Right lung (tissue), 2 donors: ENCODE measurements at regions not wholly inside any gene's neighbourhood (a gene's known extent, or its start where the extent isn't known, plus 50 kb on each side); places are given as distances from the start of the nearest gene placed in this dataset.
"Not testable (repeated sequence)": the region's sequence is repeated elsewhere in the genome, so short reads cannot be mapped to it uniquely, and the experiment has no call there.

Experiments
- DNase-seq, 2 donors: peaks; one replicate each; pipeline ENCODE4 v3.0.0-alpha.2; 2013

DNA sequence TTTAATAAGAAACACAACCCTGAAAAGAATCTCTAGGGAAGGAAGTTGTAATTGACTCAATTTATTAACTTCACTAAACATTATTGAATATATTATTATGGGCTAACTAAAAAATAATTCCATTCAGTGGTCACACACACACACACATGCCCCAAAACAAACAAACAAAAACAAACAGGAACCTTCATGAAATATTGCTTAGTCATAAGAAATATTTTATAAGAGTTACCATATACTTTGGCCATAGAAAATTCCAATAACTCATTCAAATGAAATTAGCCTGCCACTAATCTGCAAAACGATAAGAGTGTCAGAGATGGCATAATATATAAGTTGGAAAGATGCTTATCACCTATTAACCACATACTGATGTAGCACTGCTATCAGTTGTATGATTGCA is 268.4 kb upstream of the AMIGO2 start:
- no peak for DNase-seq

DNA sequence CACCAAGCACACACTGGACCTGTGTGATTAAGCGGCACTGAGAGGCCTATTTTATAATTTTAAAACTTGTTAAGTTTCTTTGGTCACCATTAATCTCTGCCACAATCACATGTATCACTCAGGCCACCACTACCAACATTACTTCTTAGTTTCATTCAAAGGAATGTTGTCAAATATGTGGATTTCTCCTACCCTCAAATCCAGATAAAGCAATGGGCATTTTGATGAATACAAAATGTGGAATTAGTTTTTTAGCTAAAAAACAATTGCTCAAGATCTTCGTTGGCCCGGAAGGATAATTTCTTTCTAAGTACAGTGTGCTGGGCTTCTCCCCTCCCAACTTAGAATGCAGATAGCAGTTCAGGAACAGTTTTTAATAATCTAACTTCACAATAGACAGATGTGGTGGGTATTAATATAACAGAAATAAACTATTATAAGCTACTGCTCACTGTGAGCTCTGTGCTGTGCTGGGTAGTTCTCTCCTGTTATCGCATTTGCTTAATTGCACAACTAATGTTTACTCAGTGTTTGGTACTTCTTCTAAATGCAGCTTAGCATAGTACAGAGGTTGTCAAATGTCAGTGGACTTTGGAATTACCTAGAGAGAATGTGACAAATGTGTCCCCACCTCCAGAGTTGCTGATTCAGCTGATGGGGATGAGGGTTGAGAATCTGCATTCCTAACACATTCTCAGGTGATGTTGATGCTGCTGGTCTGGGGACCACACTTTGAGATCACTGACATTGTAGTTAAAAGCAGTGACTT is 266.7 kb upstream of the AMIGO2 start:
- no peak for DNase-seq

DNA sequence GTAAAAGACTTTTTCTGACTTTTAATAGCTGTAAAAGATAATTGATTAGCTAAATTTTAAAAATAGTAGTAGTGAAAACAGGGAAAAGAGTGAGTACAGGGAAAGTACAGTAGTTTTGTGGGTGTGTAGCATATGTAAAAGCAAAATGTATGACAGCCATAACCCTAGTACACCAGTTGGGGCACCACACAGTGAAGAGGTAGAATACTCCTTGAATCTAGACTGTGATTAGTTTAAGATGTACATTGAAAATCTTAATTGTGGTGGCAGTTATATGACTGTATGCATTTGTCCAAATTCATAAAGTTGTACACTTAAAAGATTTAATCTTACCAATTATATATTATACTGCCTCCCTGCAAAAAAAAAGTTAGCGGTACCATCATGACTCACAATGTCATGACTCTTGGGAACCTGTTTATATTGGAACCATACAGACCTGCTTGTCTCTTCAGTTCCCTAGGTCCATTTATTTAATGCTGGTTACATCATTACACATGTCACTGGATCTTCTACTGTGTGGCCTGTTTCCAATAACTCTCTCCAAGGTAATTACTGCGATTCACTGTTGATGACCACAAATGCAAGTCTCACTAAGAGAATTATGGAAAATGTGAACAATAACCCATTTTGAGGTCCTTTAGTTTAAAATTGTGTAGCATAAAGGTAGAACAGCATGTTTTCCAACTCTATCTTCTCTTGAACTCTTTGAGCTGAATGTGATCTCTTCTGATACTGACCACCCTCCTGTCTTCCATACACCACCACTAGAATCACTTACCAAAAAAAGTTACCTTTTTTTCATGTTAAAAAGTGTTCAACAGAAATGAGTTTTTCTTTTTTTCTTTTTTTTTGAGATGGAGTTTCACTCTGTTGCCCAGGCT is 264.2 kb upstream of the AMIGO2 start:
- no peak for DNase-seq

DNA sequence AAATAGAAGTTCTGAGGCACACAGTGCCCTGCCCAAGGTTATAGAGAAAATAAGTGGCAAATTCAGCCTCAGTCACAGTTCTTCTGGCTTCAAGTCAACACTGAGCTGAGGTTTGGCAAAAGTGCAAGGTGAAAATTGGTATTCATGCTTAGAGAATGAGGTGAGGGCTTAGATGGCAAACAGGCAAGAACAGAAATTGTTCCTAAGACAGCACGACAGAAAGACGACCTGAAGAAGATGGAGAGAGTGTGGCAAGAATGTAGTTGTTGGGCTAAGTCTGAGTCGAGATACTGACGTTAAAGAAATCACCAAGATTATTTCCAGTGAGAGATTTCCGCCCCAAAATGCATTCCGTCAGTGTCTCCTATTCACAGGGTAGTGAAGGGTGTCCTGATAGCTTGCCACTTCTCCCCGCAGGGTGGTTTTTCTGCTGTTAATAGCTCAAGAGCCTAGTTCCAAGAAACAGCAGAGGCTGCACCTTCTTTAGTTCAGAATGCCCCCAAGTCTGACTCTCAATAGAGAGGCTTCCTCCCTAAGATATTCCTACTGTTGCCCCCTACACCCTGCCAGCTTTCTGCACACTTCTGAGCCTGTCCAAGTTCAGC is 260.8 kb upstream of the AMIGO2 start:
- no peak for DNase-seq

DNA sequence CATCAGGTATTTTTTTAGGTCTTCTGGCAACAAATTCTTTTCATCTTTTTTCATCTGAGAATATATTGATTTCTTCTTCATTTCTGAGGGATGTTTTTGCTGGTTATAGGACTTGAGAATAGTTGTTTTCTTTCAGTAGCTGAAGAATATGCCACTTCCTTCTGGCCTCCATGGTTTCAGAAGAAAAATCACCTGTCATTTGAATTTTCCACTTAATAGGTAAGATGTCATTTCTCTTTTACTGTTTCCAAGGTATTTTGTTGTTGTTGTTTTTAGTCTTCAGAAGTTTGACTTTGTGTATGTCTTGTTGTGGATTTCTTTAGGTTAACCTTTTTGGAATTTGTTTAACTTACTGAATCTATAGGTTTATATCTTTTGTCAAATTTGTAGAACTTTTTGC is 257.8 kb upstream of the AMIGO2 start:
- DNase-seq, result no peak

DNA sequence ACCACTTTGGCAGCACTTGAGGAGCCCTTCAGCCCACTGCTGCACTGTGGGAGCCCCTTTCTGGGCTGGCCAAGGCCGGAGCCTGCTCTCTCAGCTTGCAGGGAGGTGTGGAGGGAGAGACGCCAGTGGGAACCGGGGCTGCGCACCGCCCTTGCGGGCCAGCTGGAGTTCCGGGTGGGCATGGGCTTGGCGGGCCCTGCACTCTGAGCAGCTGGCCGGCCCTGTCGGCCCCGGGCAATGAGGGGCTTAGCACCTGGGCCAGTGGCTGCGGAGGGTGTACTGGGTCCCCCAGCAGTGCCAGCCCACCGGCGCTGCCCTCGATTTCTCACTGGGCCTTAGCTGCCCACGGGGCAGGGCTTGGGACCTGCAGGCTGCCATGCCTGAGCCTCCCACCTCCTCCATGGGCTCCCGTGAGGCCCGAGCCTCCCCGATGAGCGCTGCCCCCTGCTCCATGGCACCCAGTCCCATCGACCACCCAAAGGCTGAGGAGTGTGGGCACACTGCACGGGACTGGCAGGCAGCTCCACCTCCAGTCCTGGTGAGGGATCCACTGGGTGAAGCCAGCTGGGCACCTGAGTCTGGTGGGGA is 253.6 kb upstream of the AMIGO2 start:
- not testable (repeated sequence) for DNase-seq

DNA sequence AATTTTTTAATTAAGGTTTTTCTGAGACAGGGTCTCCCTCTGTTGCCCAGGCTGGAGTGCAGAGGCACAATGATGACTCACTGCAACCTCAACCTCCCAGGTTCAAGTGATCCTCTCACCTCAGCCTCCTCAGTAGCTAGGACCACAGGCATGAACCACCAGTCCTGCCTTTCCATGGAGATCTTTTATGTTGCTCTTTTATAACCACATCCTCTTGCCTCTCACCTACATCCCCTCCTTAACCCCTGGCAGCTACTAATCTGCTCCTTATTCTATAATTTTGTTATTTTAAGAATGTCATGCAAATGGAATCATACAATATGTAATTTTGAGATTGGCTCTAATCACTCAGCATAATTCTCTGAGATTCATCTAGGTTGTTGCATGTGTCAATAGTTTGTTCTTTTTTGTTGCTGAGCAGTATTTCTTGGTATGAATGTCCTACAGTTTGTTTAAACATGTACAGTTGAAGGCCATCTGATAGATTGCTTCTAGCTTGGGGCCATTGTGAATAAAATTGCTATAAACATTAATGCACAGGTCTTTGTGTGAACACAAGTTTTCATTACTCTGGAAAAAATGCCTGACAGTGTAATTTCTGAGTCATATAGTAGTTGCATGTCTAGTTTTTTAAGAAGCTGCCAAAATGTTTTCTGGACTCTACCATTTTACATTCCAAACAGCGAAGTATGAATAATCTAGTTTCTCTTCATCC is 249.2 kb upstream of the AMIGO2 start:
- DNase-seq, result no peak

DNA sequence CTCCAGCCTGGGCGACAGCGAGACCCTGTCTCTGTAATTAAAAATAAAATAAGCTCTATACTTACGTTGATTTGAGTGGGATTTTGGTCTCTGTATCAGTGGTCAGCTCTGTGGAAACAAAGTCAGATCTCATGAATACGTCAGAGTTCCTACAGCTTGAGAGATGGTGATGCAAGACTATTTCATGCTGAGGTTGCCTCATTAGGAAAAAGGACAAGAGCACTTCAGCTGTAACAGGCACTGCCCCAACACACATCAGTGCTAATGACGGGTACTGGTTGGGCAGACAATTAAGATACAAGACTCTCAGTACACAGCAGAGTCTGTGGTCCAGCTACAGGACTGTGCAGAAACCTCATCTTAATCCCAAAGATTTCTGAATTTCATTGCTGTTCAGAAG is 246.4 kb upstream of the AMIGO2 start:
- DNase-seq, result no peak

DNA sequence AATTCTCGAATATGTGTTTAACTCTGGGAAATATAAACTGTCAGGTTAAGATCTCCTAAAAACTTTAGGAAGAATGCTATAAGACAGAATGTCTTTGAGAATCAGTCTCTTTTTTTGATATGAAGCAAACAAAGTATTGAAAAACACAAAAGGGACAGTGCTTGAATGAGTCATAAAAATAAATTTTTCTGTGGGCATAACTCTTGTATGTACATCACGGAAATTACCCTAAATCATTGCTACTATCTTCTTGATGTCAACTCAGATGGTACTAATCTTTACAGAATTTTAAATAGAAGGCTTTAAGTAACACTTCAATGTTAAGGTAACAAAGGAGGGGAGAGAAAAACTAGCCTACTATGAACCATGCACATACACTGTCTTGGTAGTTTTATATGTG is 244.0 kb upstream of the AMIGO2 start:
- no peak for DNase-seq

DNA sequence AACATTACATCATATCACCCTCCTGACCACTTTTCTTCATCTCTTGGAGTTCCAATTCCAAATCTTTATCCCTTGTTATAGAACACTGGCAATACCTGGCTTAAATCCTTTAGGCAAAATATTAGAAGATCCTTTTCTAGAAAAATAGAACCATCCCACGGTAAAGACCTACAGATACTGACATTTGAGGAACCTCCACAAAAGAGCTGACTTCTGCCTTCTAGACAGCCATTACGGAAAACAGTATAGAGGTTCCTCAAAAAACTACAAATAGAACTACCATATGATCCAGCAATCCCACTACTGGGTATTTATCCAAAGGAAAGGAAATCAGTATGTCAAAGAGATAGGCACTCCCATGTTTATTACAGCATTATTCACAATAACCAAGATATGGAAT is 241.7 kb upstream of the AMIGO2 start:
- no peak for DNase-seq

DNA sequence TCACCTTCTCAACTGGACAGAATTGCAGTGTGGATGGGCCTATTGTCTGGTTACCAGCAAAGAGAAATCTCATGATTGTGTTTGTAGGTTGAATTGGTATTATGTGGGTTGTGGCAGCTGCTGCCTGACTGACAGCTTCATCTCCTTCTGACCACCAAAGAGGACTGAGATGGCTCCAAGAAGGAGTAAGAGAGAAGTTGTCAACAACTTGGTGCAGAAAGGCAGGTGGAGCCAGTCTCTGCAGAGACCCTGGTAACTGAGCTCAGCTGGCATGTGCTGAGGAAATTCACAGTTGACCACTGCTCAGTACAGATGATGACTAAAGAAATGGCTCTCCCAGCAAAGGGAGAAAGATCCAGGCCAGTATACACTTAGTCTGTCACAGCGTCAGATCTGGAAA is 240.0 kb upstream of the AMIGO2 start:
- DNase-seq, result no peak

DNA sequence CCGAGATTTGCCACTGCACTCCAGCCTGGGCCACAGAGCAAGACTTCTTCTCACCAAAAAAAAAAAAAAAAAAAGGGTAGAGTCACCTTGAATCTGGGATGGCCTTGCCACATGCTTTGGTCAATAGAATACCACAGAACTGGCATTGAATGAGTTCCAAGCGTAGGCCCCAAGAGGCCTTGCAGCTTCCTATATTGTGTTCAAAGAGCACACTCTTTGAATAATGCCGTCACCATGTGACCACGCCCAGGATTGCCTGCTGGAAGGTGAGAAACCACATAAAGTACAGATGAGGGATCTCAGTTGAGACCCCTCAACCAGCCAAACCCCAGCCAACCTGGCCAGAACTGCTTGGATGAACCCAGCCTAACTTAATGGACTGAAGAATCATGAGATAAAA is 239.2 kb upstream of the AMIGO2 start:
- no peak for DNase-seq

DNA sequence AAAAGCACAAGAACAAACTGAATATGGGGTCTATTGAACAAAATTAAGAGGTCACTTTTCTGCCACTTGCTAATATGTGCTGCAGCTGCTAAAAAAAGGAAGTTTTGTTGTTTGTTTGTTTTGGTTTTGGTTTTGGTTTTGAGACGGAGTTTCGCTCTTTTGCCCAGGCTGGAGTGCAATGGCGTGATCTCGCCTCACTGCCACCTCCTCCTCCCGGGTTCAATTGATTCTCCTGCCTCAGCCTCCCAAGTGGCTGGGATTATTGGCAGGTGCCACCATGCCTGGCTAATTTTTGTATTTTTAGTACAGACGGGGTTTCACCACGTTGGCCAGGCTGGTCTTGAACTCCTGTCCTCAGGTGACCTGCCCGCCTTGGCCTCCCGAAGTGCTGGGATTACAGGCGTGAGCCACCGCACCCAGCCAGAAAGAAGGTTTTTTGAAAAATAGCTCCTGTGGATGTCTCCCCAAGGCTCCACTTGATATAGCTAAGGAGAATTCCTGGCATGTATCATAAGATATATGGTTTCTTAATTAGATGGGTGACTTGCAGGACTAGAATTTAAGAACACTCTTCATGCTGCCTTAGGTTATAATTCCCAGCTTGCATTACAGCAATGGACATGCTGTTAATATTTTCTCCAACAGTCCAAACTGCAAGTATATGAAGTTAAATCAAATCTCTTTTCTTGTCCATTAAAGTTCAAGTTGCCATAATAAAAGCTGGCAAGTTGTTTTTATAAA is 237.6 kb upstream of the AMIGO2 start:
- no peak for DNase-seq

DNA sequence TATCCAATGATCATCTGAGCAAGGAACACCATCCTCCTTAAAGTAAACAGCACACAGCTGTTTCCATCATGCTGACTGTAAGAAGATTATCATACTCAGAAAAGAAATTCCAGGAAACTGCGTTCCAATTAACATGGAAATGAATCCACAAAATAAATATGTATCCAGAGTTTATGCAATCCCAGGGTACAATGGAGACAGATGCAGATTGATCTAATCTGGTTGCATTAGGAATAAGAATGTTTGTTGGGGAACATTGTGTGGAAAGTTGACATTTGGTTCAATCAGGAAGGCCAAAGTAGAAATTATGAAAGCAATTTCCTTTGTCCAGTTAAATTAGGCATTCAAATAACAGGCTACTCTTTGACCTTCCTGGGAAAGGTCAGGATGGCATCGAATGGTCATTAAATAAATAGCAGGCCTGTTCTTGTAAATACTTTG is 236.9 kb upstream of the AMIGO2 start:
- peak in 1 of 2 donors; percentile 14 for DNase-seq

DNA sequence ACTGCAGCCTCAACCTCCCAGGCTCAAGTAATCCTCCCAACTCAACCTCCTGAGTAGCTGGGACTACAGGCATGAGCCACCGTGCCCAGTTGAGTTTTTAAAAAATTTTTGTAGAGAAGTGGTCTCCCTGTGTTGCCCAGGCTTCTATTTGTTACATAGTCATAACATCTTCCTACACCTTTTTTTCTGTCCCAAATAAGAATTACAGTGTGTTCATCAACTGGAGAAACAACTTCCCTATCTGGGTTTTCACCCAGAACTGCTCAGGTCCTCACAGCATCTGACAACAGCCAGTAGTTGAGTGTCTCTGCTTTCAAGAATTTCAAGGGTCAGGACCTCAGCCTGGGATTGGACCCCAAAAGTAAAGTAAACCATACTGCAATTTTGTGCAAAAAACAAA is 235.2 kb upstream of the AMIGO2 start:
- no peak for DNase-seq

DNA sequence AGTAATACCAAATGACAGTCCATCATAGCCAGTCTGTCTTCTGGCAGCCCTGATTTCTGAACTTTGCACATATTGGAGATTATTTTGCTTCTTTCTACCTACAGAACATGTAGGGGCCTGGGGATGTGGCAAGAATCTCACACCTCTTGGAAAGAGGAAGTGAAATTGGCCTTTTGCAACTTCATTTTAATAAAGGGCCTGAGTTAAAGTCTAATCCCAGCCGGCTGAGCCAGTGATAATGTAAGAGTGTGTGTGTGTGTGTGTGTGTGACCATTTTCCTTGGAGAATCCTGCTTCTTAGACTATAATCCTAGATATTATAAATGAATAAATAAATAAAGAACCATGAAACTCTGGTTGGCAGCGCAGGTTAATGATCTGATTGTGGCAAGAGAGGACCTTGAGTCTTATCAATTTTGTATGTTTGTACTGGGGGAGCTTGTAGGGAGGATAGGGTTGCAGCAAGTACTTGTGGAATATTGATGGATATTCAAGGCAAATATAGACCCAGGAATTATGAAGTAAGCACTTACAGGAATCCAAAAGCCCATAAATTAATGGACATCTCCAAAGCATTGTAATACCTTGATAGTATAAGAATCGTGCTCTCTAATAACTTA is 233.2 kb upstream of the AMIGO2 start:
- DNase-seq, result no peak

DNA sequence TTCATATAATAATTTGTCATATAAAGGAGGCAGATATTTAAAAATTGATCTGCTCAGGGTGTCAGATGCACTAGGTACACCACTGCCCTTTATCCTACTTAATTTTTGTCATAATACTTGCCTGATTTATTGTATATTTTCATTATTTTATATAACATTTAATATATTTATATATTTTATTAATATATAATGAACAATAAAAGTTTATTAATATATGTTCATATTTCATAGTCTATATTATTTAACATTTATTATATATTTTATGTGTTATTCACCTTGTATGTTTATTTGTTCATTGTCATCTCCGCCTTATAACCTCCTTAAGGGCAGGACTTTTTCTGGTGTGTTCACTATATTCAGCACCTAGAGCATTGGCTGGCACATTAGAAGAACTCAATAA is 232.4 kb upstream of the AMIGO2 start:
- DNase-seq, result no peak

DNA sequence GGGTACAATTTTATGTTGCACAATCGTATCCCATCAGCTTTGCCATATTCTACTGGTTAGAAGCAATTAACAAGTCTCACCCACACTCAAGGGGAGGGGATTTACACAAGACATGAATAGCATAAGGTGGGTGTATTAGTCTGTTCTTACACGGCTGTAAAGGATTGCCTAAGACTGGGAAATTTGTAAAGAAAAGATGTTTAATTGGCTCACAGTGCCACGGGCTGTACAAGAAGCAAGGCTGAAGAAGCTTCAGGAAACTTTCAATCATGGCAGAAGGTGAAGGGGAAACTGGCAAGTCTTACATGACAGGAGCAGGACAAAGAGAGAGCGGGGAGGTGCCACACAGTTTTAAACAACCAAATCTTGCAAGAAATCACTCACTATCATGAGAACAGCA is 231.8 kb upstream of the AMIGO2 start:
- DNase-seq, result no peak

DNA sequence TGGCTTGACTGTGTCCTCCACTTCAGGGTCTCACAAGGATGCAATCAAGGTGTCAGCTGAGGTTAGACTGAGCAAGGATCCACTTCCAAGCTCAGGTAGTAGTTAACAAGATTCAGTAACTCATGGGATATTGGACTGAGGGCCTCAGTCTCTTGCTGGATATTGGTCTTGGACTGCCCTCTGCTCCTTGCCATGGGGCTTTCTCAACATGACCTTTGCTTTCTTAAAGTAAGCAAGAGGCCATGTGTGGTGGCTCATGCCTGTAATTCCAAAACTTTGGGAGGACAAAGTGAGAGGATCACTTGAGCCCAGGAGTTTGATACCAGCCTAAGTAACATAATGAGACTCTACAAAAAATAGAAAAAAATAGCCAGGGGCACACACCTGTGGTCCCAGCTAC is 231.3 kb upstream of the AMIGO2 start:
- DNase-seq, result no peak

DNA sequence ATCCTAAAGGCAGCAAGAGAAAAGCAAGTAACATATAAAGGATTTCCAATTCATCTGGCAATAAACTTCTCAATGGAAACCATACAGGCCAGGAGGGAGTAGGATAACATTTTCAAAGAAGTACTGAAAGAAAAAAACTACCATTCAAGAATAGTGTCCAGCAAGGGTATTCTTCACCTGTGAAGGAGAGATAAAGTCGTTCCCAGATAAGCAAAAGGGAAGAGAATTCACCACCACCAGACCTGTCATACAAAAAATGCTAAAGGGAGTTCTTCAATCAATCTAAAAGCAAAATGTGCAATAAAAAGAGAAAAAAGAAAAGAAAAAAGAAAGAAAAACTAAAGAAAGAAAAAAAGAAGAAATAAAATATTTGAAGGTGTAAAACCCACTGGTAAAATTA is 228.9 kb upstream of the AMIGO2 start:
- no peak for DNase-seq
